SU-DHL-6 (cell line): ENCODE measurements at regions not wholly inside any gene's neighbourhood (a gene's known extent, or its start where the extent isn't known, plus 50 kb on each side); places are given as distances from the start of the nearest gene placed in this dataset.

Experiments used
- H2AFZ ChIP-seq: fragments of 200-600 bp; sonication (generic); 2 replicates; pipeline ENCODE4 v1.6.1; 2014; ENCODE audit warnings: low read depth, mild to moderate bottlenecking, moderate library complexity, mixed read lengths, antibody characterized with exemption, low read length; ENCODE audit not compliant: severe bottlenecking
- H3F3A ChIP-seq: fragments of 200-600 bp; shearing (Covaris generic); 2 replicates; pipeline ENCODE4 v1.6.0; 2016; ENCODE audit warnings: antibody characterized with exemption, mild to moderate bottlenecking; ENCODE audit not compliant: insufficient read depth
- H3K27ac ChIP-seq: fragments of 200-600 bp; sonication (generic); 2 replicates; pipeline ENCODE4 v1.5.1; 2016; ENCODE audit warnings: low read depth, mild to moderate bottlenecking, low read length, moderate library complexity, mixed read lengths
- H3K27me3 ChIP-seq: fragments of 200-600 bp; sonication (generic), shearing (Covaris generic); 2 replicates; pipeline ENCODE4 v1.6.0; 2014; ENCODE audit warnings: mild to moderate bottlenecking, low read length
- H3K36me3 ChIP-seq: fragments of 200-600 bp; sonication (generic); 2 replicates; pipeline ENCODE4 v1.6.1; 2014; ENCODE audit warnings: mild to moderate bottlenecking, low read length, mixed read lengths
- H3K4me2 ChIP-seq: fragments of 300-600, 200-600 bp; shearing (Covaris generic), sonication (generic); 2 replicates; pipeline ENCODE4 v1.6.0; 2014; ENCODE audit warnings: low read length, low read depth, mild to moderate bottlenecking; ENCODE audit not compliant: poor library complexity, severe bottlenecking
- H3K4me3 ChIP-seq: fragments of 200-600 bp; sonication (generic); 2 replicates; pipeline ENCODE4 v1.5.1; 2014; ENCODE audit warnings: antibody characterized with exemption, low read length, mild to moderate bottlenecking, mixed read lengths; ENCODE audit not compliant: insufficient read depth, poor library complexity, severe bottlenecking
- H3K79me2 ChIP-seq: fragments of 200-600 bp; sonication (generic); 2 replicates; pipeline ENCODE4 v1.6.1; 2014; ENCODE audit warnings: mild to moderate bottlenecking, low read length, moderate library complexity; ENCODE audit not compliant: insufficient read depth
- H3K9ac ChIP-seq: fragments of 200-600 bp; sonication (generic); 2 replicates; pipeline ENCODE4 v1.7.0; 2014; ENCODE audit warnings: mild to moderate bottlenecking, low read length
- H3K9me2 ChIP-seq: fragments of 200-600 bp; sonication (generic); replicated peaks from 2 replicates; pipeline ENCODE4 v1.6.1; 2014; ENCODE audit warnings: low read length; ENCODE audit not compliant: insufficient read depth
- H3K9me3 ChIP-seq: fragments of 200-600 bp; sonication (generic); 2 replicates; pipeline ENCODE4 v1.6.1; 2014; ENCODE audit warnings: low read length, mixed read lengths; ENCODE audit not compliant: insufficient read depth
- H4K20me1 ChIP-seq: fragments of 200-600 bp; sonication (generic); 2 replicates; pipeline ENCODE4 v1.6.1; 2014; ENCODE audit warnings: low read depth, mild to moderate bottlenecking, antibody characterized with exemption, low read length, moderate library complexity, mixed read lengths
- CTCF ChIP-seq: fragments of 200-600 bp; sonication (generic); IDR thresholded peaks from one replicate; pipeline ENCODE4 v1.5.1; 2017; ENCODE audit warnings: antibody characterized with exemption, mild to moderate bottlenecking, low read length, moderate library complexity; ENCODE audit not compliant: insufficient read depth, poor library complexity, severe bottlenecking
- EZH2phosphoT487 ChIP-seq: fragments of 200-600 bp; sonication (generic), shearing (Covaris generic); conservative IDR thresholded peaks from 2 replicates; pipeline ENCODE4 v1.6.1; 2018; ENCODE audit warnings: mild to moderate bottlenecking, antibody characterized with exemption, low read length, moderate library complexity, mixed read lengths

- no peak for TF ChIP-seq EZH2phosphoT487
- no peak for TF ChIP-seq CTCF
- H3K4me2 ChIP-seq: no peak overlapping the region
- no peak overlapping the region for H3K27ac ChIP-seq
- no peaks in the 10 kb centered on the region for H3K36me3 ChIP-seq
- H3F3A ChIP-seq: no peaks in the 10 kb centered on the region
- no peaks in the 10 kb centered on the region for H3K27me3 ChIP-seq
- no peaks in the 10 kb centered on the region for H3K9me2 ChIP-seq
- H3K79me2 ChIP-seq: no peaks in the 10 kb centered on the region
- no peak overlapping the region for H3K9ac ChIP-seq
- H3K4me3 ChIP-seq: no peak overlapping the region
- H4K20me1 ChIP-seq: no peaks in the 10 kb centered on the region
- no peak overlapping the region for H2AFZ ChIP-seq
- H3K9me3 ChIP-seq: no peaks in the 10 kb centered on the region
These were observed 208.1 kb downstream of the SOX4 start for GRCh38 chr6:21801446-21802174.

- H3K27me3 ChIP-seq: no peaks in the 10 kb centered on the region
- no peaks in the 10 kb centered on the region for H4K20me1 ChIP-seq
- no peak overlapping the region for H3K4me3 ChIP-seq
- H3K79me2 ChIP-seq: no peaks in the 10 kb centered on the region
- no peak overlapping the region for H2AFZ ChIP-seq
- no peaks in the 10 kb centered on the region for H3K9me2 ChIP-seq
- TF ChIP-seq EZH2phosphoT487 (no peak), CTCF (no peak)
- H3K9me3 ChIP-seq: no peaks in the 10 kb centered on the region
- no peak overlapping the region for H3K9ac ChIP-seq
- H3K4me2 ChIP-seq: no peak overlapping the region
- H3K36me3 ChIP-seq: no peaks in the 10 kb centered on the region
- H3K27ac ChIP-seq: no peak overlapping the region
- H3F3A ChIP-seq: no peaks in the 10 kb centered on the region
These were observed 208.7 kb downstream of the SOX4 start for GRCh38 chr6:21802175-21802822.

DNA sequence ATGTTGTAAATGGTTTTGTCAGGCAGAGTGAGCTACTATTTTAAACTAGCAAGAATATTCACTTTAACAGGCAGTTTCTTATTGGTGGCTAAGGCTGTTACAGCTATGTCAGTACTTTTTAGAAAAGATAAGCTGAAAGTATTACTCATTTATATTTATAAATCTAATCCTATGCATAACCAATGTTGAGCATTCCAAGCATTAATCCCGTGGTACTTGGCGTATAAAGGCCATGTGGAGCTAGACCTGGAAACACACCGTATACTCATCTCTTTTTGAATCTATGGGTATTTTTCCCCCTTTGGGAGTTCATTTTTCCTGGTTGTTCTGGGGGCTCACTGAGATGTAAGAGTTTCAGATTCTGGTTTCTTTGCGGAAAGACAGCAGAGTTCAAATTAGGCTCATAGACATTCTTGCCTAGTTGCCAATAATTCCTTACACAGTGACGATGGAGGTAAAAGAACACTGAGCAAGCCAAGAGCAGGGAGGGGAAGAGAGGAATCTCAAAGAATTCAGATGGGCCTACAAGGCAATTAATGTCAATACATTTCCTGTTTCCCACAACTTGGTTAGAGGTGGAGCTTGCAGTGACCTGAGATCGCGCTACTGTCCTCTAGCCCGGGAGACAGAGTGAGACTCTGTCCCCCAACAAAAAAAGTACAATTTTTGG lies 211.5 kb downstream of the SOX4 start:
- TF ChIP-seq CTCF (no peak), EZH2phosphoT487 (no peak)
- H3K9me2 ChIP-seq: no peaks in the 10 kb centered on the region
- H3K4me2 ChIP-seq: no peak overlapping the region
- no peak overlapping the region for H2AFZ ChIP-seq
- H3K9me3 ChIP-seq: no peaks in the 10 kb centered on the region
- no peaks in the 10 kb centered on the region for H3K36me3 ChIP-seq
- no peaks in the 10 kb centered on the region for H3K27me3 ChIP-seq
- no peaks in the 10 kb centered on the region for H4K20me1 ChIP-seq
- no peak overlapping the region for H3K4me3 ChIP-seq
- H3K9ac ChIP-seq: no peak overlapping the region
- H3F3A ChIP-seq: no peaks in the 10 kb centered on the region
- no peak overlapping the region for H3K27ac ChIP-seq
- no peaks in the 10 kb centered on the region for H3K79me2 ChIP-seq
